ENCODE measurements at regions not wholly inside any gene's neighbourhood (a gene's known extent, or its start where the extent isn't known, plus 50 kb on each side); places are given as distances from the start of the nearest gene placed in this dataset.

GRCh38 chr6:167570460-167571400 is 245.8 kb downstream of the TTLL2 start:
- no peaks in the 10 kb centered on the region for H3K36me3 ChIP-seq (ENCODE audit: control insufficient read depth in 2 of 2, insufficient read depth in 1 of 2, low read length in 2 of 2)
- ChIA-PET POLR2A (interaction anchor here (0.7 kb wide), 1 partner anchor 82 kb away, joined by 3 read pairs; no protein-coding TSS in a partner anchor), CTCF (no interaction called here)
- no peaks in the 10 kb centered on the region for H3K4me1 ChIP-seq (ENCODE audit: control insufficient read depth, insufficient read depth, low read length)
- H3K4me3 ChIP-seq (ENCODE audit: low read depth, low read length) = no peak overlapping the region
- no peaks in the 10 kb centered on the region for H3K9me3 ChIP-seq (ENCODE audit: control insufficient read depth, insufficient read depth, low read depth, low read length)
- H3K27ac ChIP-seq (ENCODE audit: extremely low read depth, low read depth, low read length) = no peak overlapping the region
- no peak for TF ChIP-seq ZNF10 (tag by site-specific recombination; IDR thresholded peaks at IDR 0.05)
- no peak for TF ChIP-seq ZNF518A (tag by site-specific recombination; conservative IDR thresholded peaks at IDR 0.05; ENCODE audit: low read depth)
- TF ChIP-seq ZNF707 (tag by site-specific recombination; IDR thresholded peaks at IDR 0.05) = no peak
- TF ChIP-seq YY1 (tag by site-specific recombination; IDR thresholded peaks at IDR 0.05) = no peak
- TF ChIP-seq PRDM2 (tag by site-specific recombination; IDR thresholded peaks at IDR 0.05; ENCODE audit: borderline replicate concordance) = no peak
- no peak for TF ChIP-seq ZBTB44 (tag by site-specific recombination; IDR thresholded peaks at IDR 0.05)
- no peak for TF ChIP-seq ZNF2 (tag by site-specific recombination; IDR thresholded peaks at IDR 0.05)
- no peak for TF ChIP-seq ZEB2 (tag by site-specific recombination; IDR thresholded peaks at IDR 0.05)
- TF ChIP-seq ZNF776 (tag by site-specific recombination; IDR thresholded peaks at IDR 0.05; ENCODE audit: borderline replicate concordance) = no peak
- TF ChIP-seq ZNF629 (tag by site-specific recombination; IDR thresholded peaks at IDR 0.05) = no peak
- no peak for TF ChIP-seq ZNF654 (tag by site-specific recombination; IDR thresholded peaks at IDR 0.05; ENCODE audit: low read depth)
- no peak for TF ChIP-seq MYNN (tag by site-specific recombination; IDR thresholded peaks at IDR 0.05; ENCODE audit: borderline replicate concordance)
- TF ChIP-seq, protein P1, sequence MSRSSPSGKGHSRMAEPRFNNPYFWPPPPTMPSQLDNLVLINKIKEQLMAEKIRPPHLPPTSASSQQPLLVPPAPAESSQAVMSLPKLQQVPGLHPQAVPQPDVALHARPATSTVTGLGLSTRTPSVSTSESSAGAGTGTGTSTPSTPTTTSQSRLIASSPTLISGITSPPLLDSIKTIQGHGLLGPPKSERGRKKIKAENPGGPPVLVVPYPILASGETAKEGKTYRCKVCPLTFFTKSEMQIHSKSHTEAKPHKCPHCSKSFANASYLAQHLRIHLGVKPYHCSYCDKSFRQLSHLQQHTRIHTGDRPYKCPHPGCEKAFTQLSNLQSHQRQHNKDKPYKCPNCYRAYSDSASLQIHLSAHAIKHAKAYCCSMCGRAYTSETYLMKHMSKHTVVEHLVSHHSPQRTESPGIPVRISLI (tag by site-specific recombination; IDR thresholded peaks at IDR 0.05) = no peak
- TF ChIP-seq ZNF571 (tag by site-specific recombination; IDR thresholded peaks at IDR 0.05) = no peak
- no peak for TF ChIP-seq ZNF404 (tag by site-specific recombination; IDR thresholded peaks at IDR 0.05)
- no peak for TF ChIP-seq ZNF560 (tag by site-specific recombination; IDR thresholded peaks at IDR 0.05; ENCODE audit: borderline replicate concordance)
- TF ChIP-seq ZSCAN30 (tag by site-specific recombination; IDR thresholded peaks at IDR 0.05) = no peak
- no peak for TF ChIP-seq ZFP69B (tag by site-specific recombination; IDR thresholded peaks at IDR 0.05)
- no peak for TF ChIP-seq MZF1 (tag by site-specific recombination; IDR thresholded peaks at IDR 0.05; ENCODE audit: borderline replicate concordance)

Data from HEK293 (cell line).